ENCODE measurements at regions not wholly inside any gene's neighbourhood (a gene's known extent, or its start where the extent isn't known, plus 50 kb on each side); places are given as distances from the start of the nearest gene placed in this dataset.

DNA sequence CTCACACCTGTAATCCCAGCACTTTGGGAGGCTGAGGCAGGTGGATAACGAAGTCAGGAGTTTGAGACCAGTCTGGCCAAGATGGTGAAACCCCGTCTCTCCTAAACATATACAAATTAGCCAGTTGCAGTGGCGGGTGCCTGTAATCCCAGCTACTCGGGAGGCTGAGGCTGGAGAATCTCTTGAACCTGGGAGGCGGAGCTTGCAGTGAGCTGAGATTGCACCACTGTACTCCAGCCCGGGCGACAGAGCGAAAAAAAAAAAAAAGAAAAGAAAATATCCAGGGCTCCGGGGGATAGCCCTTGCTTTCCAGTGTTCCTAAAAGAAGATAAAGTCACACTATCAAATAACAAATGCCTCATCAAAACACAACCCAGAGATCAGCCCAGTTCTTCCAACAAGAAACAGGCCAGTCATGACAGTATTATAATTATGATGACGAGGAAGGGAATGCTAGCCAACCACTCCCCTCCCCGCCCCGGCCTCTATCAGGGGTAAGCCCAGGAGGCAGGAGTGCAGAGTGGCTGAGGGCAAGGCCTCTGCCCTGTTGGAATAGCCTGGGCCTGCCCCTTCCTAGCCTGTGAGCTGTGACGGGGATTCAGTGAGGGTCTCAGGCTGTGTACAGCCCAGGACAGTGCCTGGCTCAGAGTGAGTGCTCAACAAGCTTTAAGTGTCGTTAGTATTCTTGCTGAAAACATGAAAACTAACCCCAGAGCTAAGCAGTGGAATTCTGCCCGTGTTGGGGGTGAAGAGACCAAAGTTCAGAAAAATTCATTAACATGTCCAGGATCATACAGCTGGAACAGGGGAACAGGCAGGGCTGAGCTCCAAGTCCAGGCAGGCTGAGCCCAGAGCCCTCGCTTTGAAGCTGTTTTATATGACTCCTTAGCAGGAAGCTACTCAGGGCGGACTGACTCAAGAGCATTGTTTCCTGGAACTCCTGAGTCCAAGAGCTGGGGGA lies 54.3 kb downstream of the FAM241B start:
- Histone ChIP-seq H3K27me3 (ENCODE audit: control insufficient read depth in 5 of 5, insufficient read depth in 4 of 5, low read length in 5 of 5) (peaks cover 7 to 40% (median 22%) of the 10 kb centered on the region in 5 donors), H3K9me3 (ENCODE audit: control insufficient read depth in 5 of 5, low read length in 5 of 5) (no peaks in the 10 kb centered on the region), H3K36me3 (ENCODE audit: control insufficient read depth in 5 of 5, insufficient read depth in 5 of 5, low read length in 5 of 5) (no peaks in the 10 kb centered on the region), H3K27ac (ENCODE audit: low read depth, low read length) (no peak overlapping the region), H3K9ac (ENCODE audit: low read length in 5 of 5) (no peak overlapping the region), H3K4me3 (ENCODE audit: low read depth in 1 of 5, low read length in 5 of 5) (peak overlapping the region in 3 of 5 donors; percentile 25 to 38 (median 31)), H3K4me1 (ENCODE audit: control insufficient read depth in 5 of 5, insufficient read depth in 5 of 5, low read length in 5 of 5) (peaks cover 0 to 14% (median 5%) of the 10 kb centered on the region in 5 donors)

GRCh38 chr10:69684981-69685353 lies 54.9 kb downstream of the FAM241B start:
- no peak overlapping the region for H3K4me3 ChIP-seq (ENCODE audit: low read depth in 1 of 5, low read length in 5 of 5)
- H3K27ac ChIP-seq (ENCODE audit: low read depth, low read length) = no peak overlapping the region
- no peak overlapping the region for H3K9ac ChIP-seq (ENCODE audit: low read length in 5 of 5)
- H3K9me3 ChIP-seq (ENCODE audit: control insufficient read depth in 5 of 5, low read length in 5 of 5) = no peaks in the 10 kb centered on the region
- peaks cover 0 to 14% (median 5%) of the 10 kb centered on the region in 5 donors for H3K4me1 ChIP-seq (ENCODE audit: control insufficient read depth in 5 of 5, insufficient read depth in 5 of 5, low read length in 5 of 5)
- no peaks in the 10 kb centered on the region for H3K36me3 ChIP-seq (ENCODE audit: control insufficient read depth in 5 of 5, insufficient read depth in 5 of 5, low read length in 5 of 5)
- peaks cover 3 to 34% (median 16%) of the 10 kb centered on the region in 5 donors for H3K27me3 ChIP-seq (ENCODE audit: control insufficient read depth in 5 of 5, insufficient read depth in 4 of 5, low read length in 5 of 5)

GRCh38 chr10:69685426-69685801 lies 55.4 kb downstream of the FAM241B start:
- Histone ChIP-seq H3K27ac (ENCODE audit: low read depth, low read length) (no peak overlapping the region), H3K4me3 (ENCODE audit: low read depth in 1 of 5, low read length in 5 of 5) (no peak overlapping the region), H3K27me3 (ENCODE audit: control insufficient read depth in 5 of 5, insufficient read depth in 4 of 5, low read length in 5 of 5) (peaks cover 1 to 31% (median 13%) of the 10 kb centered on the region in 5 donors), H3K36me3 (ENCODE audit: control insufficient read depth in 5 of 5, insufficient read depth in 5 of 5, low read length in 5 of 5) (no peaks in the 10 kb centered on the region), H3K9me3 (ENCODE audit: control insufficient read depth in 5 of 5, low read length in 5 of 5) (no peaks in the 10 kb centered on the region), H3K4me1 (ENCODE audit: control insufficient read depth in 5 of 5, insufficient read depth in 5 of 5, low read length in 5 of 5) (peaks cover 0 to 14% (median 5%) of the 10 kb centered on the region in 5 donors), H3K9ac (ENCODE audit: low read length in 5 of 5) (no peak overlapping the region)

GRCh38 chr10:69685802-69686585 lies 55.9 kb downstream of the FAM241B start:
- Histone ChIP-seq H3K27ac (ENCODE audit: low read depth, low read length) (no peak overlapping the region), H3K4me3 (ENCODE audit: low read depth in 1 of 5, low read length in 5 of 5) (no peak overlapping the region), H3K9me3 (ENCODE audit: control insufficient read depth in 5 of 5, low read length in 5 of 5) (no peaks in the 10 kb centered on the region), H3K36me3 (ENCODE audit: control insufficient read depth in 5 of 5, insufficient read depth in 5 of 5, low read length in 5 of 5) (no peaks in the 10 kb centered on the region), H3K9ac (ENCODE audit: low read length in 5 of 5) (no peak overlapping the region), H3K27me3 (ENCODE audit: control insufficient read depth in 5 of 5, insufficient read depth in 4 of 5, low read length in 5 of 5) (peaks cover 0 to 27% (median 9%) of the 10 kb centered on the region in 5 donors), H3K4me1 (ENCODE audit: control insufficient read depth in 5 of 5, insufficient read depth in 5 of 5, low read length in 5 of 5) (peaks cover 0 to 14% (median 5%) of the 10 kb centered on the region in 5 donors)

DNA sequence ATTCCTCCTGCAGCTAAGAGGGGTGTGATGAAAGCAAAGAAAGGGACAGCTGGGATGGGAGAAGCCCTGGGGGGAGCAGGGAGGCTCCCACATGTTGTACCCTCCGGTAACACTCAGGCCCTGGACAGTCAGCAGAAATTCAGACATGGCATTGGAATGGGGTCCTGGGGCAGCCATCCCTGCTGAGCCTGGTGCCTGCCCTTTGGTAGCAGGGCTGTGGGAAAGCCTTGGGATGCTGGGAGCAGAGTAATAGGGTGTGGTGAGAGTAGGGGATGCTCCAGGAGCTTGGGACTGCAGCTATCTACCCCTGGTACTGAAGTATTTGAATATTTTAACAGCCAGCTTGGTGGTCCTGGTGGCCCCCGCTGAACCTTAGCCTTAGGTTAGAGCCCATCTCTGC lies 56.8 kb downstream of the FAM241B start:
- Histone ChIP-seq H3K9ac (ENCODE audit: low read length in 5 of 5) (no peak overlapping the region), H3K9me3 (ENCODE audit: control insufficient read depth in 5 of 5, low read length in 5 of 5) (no peaks in the 10 kb centered on the region), H3K27ac (ENCODE audit: low read depth, low read length) (no peak overlapping the region), H3K4me1 (ENCODE audit: control insufficient read depth in 5 of 5, insufficient read depth in 5 of 5, low read length in 5 of 5) (peaks cover 0 to 14% (median 5%) of the 10 kb centered on the region in 5 donors), H3K36me3 (ENCODE audit: control insufficient read depth in 5 of 5, insufficient read depth in 5 of 5, low read length in 5 of 5) (no peaks in the 10 kb centered on the region), H3K4me3 (ENCODE audit: low read depth in 1 of 5, low read length in 5 of 5) (no peak overlapping the region), H3K27me3 (ENCODE audit: control insufficient read depth in 5 of 5, insufficient read depth in 4 of 5, low read length in 5 of 5) (peaks cover 0 to 22% (median 9%) of the 10 kb centered on the region in 5 donors)

DNA sequence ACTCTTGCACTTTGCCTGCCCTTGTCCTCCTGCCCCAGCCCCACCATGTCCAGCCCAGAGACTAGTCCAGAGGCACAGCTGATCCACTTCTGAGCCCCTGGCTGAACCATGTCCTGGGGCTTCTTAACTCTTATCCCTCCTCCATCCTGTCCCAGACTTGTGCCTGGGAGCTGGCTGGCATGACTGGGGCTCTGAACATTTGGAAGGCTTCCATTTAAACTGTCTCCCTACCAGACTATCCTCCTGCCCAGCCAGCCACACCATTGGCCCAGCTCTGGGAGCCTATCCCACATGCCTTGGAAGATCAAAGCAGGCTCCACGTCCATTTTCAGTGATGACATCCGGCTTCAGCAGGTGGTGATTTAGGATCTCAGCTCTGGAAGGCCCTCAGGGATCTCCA lies 57.4 kb downstream of the FAM241B start:
- Histone ChIP-seq H3K36me3 (ENCODE audit: control insufficient read depth in 5 of 5, insufficient read depth in 5 of 5, low read length in 5 of 5) (no peaks in the 10 kb centered on the region), H3K4me1 (ENCODE audit: control insufficient read depth in 5 of 5, insufficient read depth in 5 of 5, low read length in 5 of 5) (peaks cover 0 to 14% (median 5%) of the 10 kb centered on the region in 5 donors), H3K9me3 (ENCODE audit: control insufficient read depth in 5 of 5, low read length in 5 of 5) (no peaks in the 10 kb centered on the region), H3K27me3 (ENCODE audit: control insufficient read depth in 5 of 5, insufficient read depth in 4 of 5, low read length in 5 of 5) (peaks cover 0 to 19% (median 5%) of the 10 kb centered on the region in 5 donors), H3K27ac (ENCODE audit: low read depth, low read length) (no peak overlapping the region), H3K4me3 (ENCODE audit: low read depth in 1 of 5, low read length in 5 of 5) (no peak overlapping the region), H3K9ac (ENCODE audit: low read length in 5 of 5) (no peak overlapping the region)

- H3K36me3 ChIP-seq (ENCODE audit: control insufficient read depth in 5 of 5, insufficient read depth in 5 of 5, low read length in 5 of 5) = no peaks in the 10 kb centered on the region
- H3K27ac ChIP-seq (ENCODE audit: low read depth, low read length) = no peak overlapping the region
These were observed 62.2 kb downstream of the FAM241B start for GRCh38 chr10:69692267-69692666.

GRCh38 chr10:69692891-69693290 lies 62.8 kb downstream of the FAM241B start:
- Histone ChIP-seq H3K4me1 (ENCODE audit: control insufficient read depth in 5 of 5, insufficient read depth in 5 of 5, low read length in 5 of 5) (no peaks in the 10 kb centered on the region), H3K36me3 (ENCODE audit: control insufficient read depth in 5 of 5, insufficient read depth in 5 of 5, low read length in 5 of 5) (no peaks in the 10 kb centered on the region)

More at GRCh38 chr10:69692267-69692666, 62.2 kb downstream of the FAM241B start:
- H3K4me3 ChIP-seq (ENCODE audit: low read depth in 1 of 5, low read length in 5 of 5) = no peak overlapping the region
- H3K4me1 ChIP-seq (ENCODE audit: control insufficient read depth in 5 of 5, insufficient read depth in 5 of 5, low read length in 5 of 5) = no peaks in the 10 kb centered on the region
- no peaks in the 10 kb centered on the region for H3K9me3 ChIP-seq (ENCODE audit: control insufficient read depth in 5 of 5, low read length in 5 of 5)
- H3K9ac ChIP-seq (ENCODE audit: low read length in 5 of 5) = no peak overlapping the region
- peaks cover 0 to 7% (median 1%) of the 10 kb centered on the region in 5 donors for H3K27me3 ChIP-seq (ENCODE audit: control insufficient read depth in 5 of 5, insufficient read depth in 4 of 5, low read length in 5 of 5)

DNA sequence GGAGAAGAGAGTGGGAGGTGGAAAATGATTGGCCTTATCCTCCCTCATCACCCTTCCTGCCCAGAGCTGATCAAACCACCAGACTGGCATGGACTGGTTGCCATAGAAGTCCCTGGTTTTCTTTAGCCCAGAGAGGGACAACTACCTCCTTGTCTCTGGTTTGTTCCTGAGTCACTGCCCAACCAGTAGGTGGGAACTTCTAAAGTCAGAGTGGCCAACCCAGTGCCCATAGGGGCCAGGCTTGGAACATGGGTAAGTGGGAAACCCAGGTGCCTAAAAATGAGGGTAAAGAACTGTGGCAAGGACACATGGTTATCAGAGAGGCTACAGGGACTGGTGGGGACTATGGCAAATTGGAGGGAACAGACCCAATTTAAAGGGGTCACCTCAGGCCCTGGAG lies 63.8 kb downstream of the FAM241B start:
- Histone ChIP-seq H3K4me1 (ENCODE audit: control insufficient read depth in 5 of 5, insufficient read depth in 5 of 5, low read length in 5 of 5) (no peaks in the 10 kb centered on the region), H3K9ac (ENCODE audit: low read length in 5 of 5) (no peak overlapping the region), H3K27ac (ENCODE audit: low read depth, low read length) (no peak overlapping the region), H3K27me3 (ENCODE audit: control insufficient read depth in 5 of 5, insufficient read depth in 4 of 5, low read length in 5 of 5) (peaks cover 0 to 7% (median 0%) of the 10 kb centered on the region in 5 donors), H3K4me3 (ENCODE audit: low read depth in 1 of 5, low read length in 5 of 5) (no peak overlapping the region), H3K36me3 (ENCODE audit: control insufficient read depth in 5 of 5, insufficient read depth in 5 of 5, low read length in 5 of 5) (no peaks in the 10 kb centered on the region), H3K9me3 (ENCODE audit: control insufficient read depth in 5 of 5, low read length in 5 of 5) (no peaks in the 10 kb centered on the region)

More at GRCh38 chr10:69692891-69693290, 62.8 kb downstream of the FAM241B start:
- Histone ChIP-seq H3K9me3 (ENCODE audit: control insufficient read depth in 5 of 5, low read length in 5 of 5) (no peaks in the 10 kb centered on the region), H3K27ac (ENCODE audit: low read depth, low read length) (no peak overlapping the region), H3K27me3 (ENCODE audit: control insufficient read depth in 5 of 5, insufficient read depth in 4 of 5, low read length in 5 of 5) (peaks cover 0 to 7% (median 0%) of the 10 kb centered on the region in 5 donors), H3K9ac (ENCODE audit: low read length in 5 of 5) (no peak overlapping the region), H3K4me3 (ENCODE audit: low read depth in 1 of 5, low read length in 5 of 5) (no peak overlapping the region)

Data from subcutaneous abdominal adipose tissue (tissue), 5 donors.